Liver (tissue), 3 donors: ENCODE measurements at regions not wholly inside any gene's neighbourhood (a gene's known extent, or its start where the extent isn't known, plus 50 kb on each side); places are given as distances from the start of the nearest gene placed in this dataset.
"Not testable (repeated sequence)": the region's sequence is repeated elsewhere in the genome, so short reads cannot be mapped to it uniquely, and the experiment has no call there.

Experiments
- CTCF ChIP-seq: fragments of 150-350 bp; IDR thresholded peaks from 2 replicates; pipeline ENCODE4 v1.5.1; 2017; ENCODE audit warnings: improper control_type of control experiment, low read depth, low read length; ENCODE audit not compliant: missing input control
- MAX ChIP-seq: IDR thresholded peaks from 2 replicates; pipeline ENCODE4 v1.6.1; 2016; ENCODE audit warnings: antibody characterized with exemption
- RAD21 ChIP-seq, 2 donors: IDR thresholded peaks; 2 replicates each; pipeline ENCODE4 v1.6.1; 2016; ENCODE audit warnings: antibody characterized with exemption in 2 of 2, mild to moderate bottlenecking in 2 of 2
- donor health status: healthy.
- donor health status: healthy.

GRCh38 chr3:162722796-162723195 lies 1226.2 kb downstream of the OTOL1 start:
- TF ChIP-seq RAD21 (IDR thresholded peaks at IDR 0.05); MAX; CTCF: not testable (repeated sequence)
